ENCODE measurements at regions not wholly inside any gene's neighbourhood (a gene's known extent, or its start where the extent isn't known, plus 50 kb on each side); places are given as distances from the start of the nearest gene placed in this dataset.
A peak's percentile ranks its signal among the peaks of the same experiment; 100 is the strongest.

- intact Hi-C loops (cut with DNase I): no loop called here
- Histone ChIP-seq H3K4me1 (no peaks in the 10 kb centered on the region), H3K9me3 (no peaks in the 10 kb centered on the region), H3K27me3 (ENCODE audit: insufficient read depth in 3 of 3, low read length in 2 of 3) (no peaks in the 10 kb centered on the region), H3K27ac (no peak overlapping the region), H3K36me3 (ENCODE audit: insufficient read depth in 1 of 2, low read depth in 1 of 2) (peaks cover 0 to 10% of the 10 kb centered on the region in 2 donors), H3K4me3 (no peak overlapping the region)
- TF ChIP-seq CTCF (IDR thresholded peaks at IDR 0.05): no peak
- ATAC-seq (no peak), DNase-seq (no peak)
- WGBS, 3 donors: 82 to 94% (median 91%) methylated on average over 14 of the region's 14 CpGs
These were observed 54.6 kb upstream of the CLCN4 start for GRCh38 chrX:10102046-10102704.

- no peak for TF ChIP-seq CTCF (IDR thresholded peaks at IDR 0.05)
- intact Hi-C loops (cut with DNase I): no loop called here
- DNase-seq: no peak
- Histone ChIP-seq H3K27ac (no peak overlapping the region), H3K27me3 (ENCODE audit: insufficient read depth in 3 of 3, low read length in 2 of 3) (no peaks in the 10 kb centered on the region), H3K36me3 (ENCODE audit: insufficient read depth in 1 of 2, low read depth in 1 of 2) (peaks cover 0 to 10% of the 10 kb centered on the region in 2 donors), H3K4me1 (no peaks in the 10 kb centered on the region), H3K9me3 (no peaks in the 10 kb centered on the region), H3K4me3 (no peak overlapping the region)
- WGBS, 3 donors: 88 to 94% (median 91%) methylated on average over 8 of the region's 8 CpGs
- no peak for ATAC-seq
These were observed 53.8 kb upstream of the CLCN4 start for GRCh38 chrX:10103023-10103422.

GRCh38 chrX:10104958-10105658 is 51.7 kb upstream of the CLCN4 start:
- intact Hi-C loops (cut with DNase I): no loop called here
- WGBS, 3 donors: 71 to 76% (median 74%) methylated on average over 10 of the region's 10 CpGs
- Histone ChIP-seq H3K27ac (no peak overlapping the region), H3K27me3 (ENCODE audit: insufficient read depth in 3 of 3, low read length in 2 of 3) (no peaks in the 10 kb centered on the region), H3K9me3 (no peaks in the 10 kb centered on the region), H3K4me3 (no peak overlapping the region), H3K4me1 (peaks cover under 1% of the 10 kb centered on the region), H3K36me3 (ENCODE audit: insufficient read depth in 1 of 2, low read depth in 1 of 2) (peaks cover 0 to 4% of the 10 kb centered on the region in 2 donors)
- no peak for TF ChIP-seq CTCF (IDR thresholded peaks at IDR 0.05)
- DNase-seq: no peak
- ATAC-seq: peak in 1 of 4 donors; percentile 45

- no peaks in the 10 kb centered on the region for H3K36me3 ChIP-seq (ENCODE audit: insufficient read depth in 1 of 2, low read depth in 1 of 2)
- H3K4me1 ChIP-seq: peaks cover 4% of the 10 kb centered on the region
- ATAC-seq (no peak), DNase-seq (no peak)
- no peak overlapping the region for H3K4me3 ChIP-seq
- no peaks in the 10 kb centered on the region for H3K9me3 ChIP-seq
- H3K27me3 ChIP-seq (ENCODE audit: insufficient read depth in 3 of 3, low read length in 2 of 3): no peaks in the 10 kb centered on the region
- intact Hi-C loops (cut with DNase I): no loop called here
- no peak for TF ChIP-seq CTCF (IDR thresholded peaks at IDR 0.05)
- H3K27ac ChIP-seq: no peak overlapping the region
- 47 to 61% (median 55%) methylated on average over 10 of the region's 10 CpGs for WGBS, 3 donors
These were observed 50.0 kb upstream of the CLCN4 start for GRCh38 chrX:10106806-10107205.
